ENCODE measurements at regions not wholly inside any gene's neighbourhood (a gene's known extent, or its start where the extent isn't known, plus 50 kb on each side); places are given as distances from the start of the nearest gene placed in this dataset.
"Not testable (repeated sequence)": the region's sequence is repeated elsewhere in the genome, so short reads cannot be mapped to it uniquely, and the experiment has no call there.

DNA sequence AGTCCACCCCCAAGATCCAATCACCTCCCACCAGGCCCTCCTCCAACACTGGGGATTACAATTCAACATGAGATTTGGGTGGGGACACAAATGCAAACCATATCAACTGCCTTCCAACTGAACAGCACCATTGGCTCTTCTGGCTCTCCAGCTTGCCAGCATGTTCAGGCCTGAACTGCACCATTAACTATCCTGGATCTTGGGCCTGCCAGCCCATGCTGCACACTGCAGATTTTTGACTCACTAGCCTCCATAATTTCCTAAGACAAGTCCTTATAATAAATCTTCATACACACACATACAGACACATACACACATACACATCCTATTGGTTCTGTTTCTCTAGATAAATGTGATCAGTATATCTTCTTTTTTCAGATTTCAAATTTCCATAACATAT, 737.1 kb upstream of the SPRY2 start:
- H3K27ac Mint-ChIP-seq: no peak overlapping the region
- no peak for ATAC-seq (ENCODE audit: low read depth)
- H4K20me1 ChIP-seq (ENCODE audit: control insufficient read depth, insufficient read depth, low read length, poor library complexity, severe bottlenecking): no peaks in the 10 kb centered on the region
- H3K36me3 ChIP-seq (replicated peaks in 1 of 2; ENCODE audit: control extremely low read depth in 1 of 2, control insufficient read depth in 1 of 2, extremely low read depth in 1 of 2, insufficient read depth in 2 of 2, low read length in 1 of 2): no peaks in the 10 kb centered on the region
- no peak for TF ChIP-seq EZH2 (IDR thresholded peaks at IDR 0.05; ENCODE audit: borderline replicate concordance, insufficient read depth, low read depth, low read length, poor library complexity, severe bottlenecking)
- H3K4me3 ChIP-seq (ENCODE audit: control extremely low read depth in 1 of 5, extremely low read depth in 1 of 5, insufficient read depth in 1 of 5, low read depth in 2 of 5, low read length in 4 of 5): no peak overlapping the region
- no peaks in the 10 kb centered on the region for H3K4me1 ChIP-seq (ENCODE audit: control insufficient read depth in 2 of 2, insufficient read depth in 2 of 2, low read length in 2 of 2)
- no peaks in the 10 kb centered on the region for H3K27me3 Mint-ChIP-seq
- H3K9me3 Mint-ChIP-seq (ENCODE audit: insufficient read depth): peaks cover 2% of the 10 kb centered on the region
- no peak overlapping the region for H3K27ac ChIP-seq (ENCODE audit: low read length in 2 of 2)
- DNase-seq: no peak
- H3K9ac ChIP-seq (ENCODE audit: low read length): no peak overlapping the region
- CTCF ChIA-PET: no interaction called here
- no peaks in the 10 kb centered on the region for H3K27me3 ChIP-seq (replicated peaks in 1 of 4; ENCODE audit: control extremely low read depth in 1 of 4, control insufficient read depth in 3 of 4, insufficient read depth in 4 of 4, low read length in 3 of 4)
- no peak overlapping the region for H3K4me2 ChIP-seq (replicated peaks; ENCODE audit: low read depth, low read length, poor library complexity, severe bottlenecking)
- no peaks in the 10 kb centered on the region for H3K9me3 ChIP-seq (ENCODE audit: control extremely low read depth in 1 of 3, control insufficient read depth in 2 of 3, insufficient read depth in 1 of 3, low read length in 2 of 3)
- POLR2A ChIA-PET: no interaction called here
- H3K4me3 Mint-ChIP-seq: no peak overlapping the region
- no peak overlapping the region for H2AFZ ChIP-seq (ENCODE audit: insufficient read depth, low read depth, low read length, poor library complexity, severe bottlenecking)
- H3K79me2 ChIP-seq (ENCODE audit: control insufficient read depth, insufficient read depth, low read length): no peaks in the 10 kb centered on the region
- intact Hi-C loops (cut with micrococcal nuclease): no loop called here
- H3K4me1 Mint-ChIP-seq: no peaks in the 10 kb centered on the region

DNA sequence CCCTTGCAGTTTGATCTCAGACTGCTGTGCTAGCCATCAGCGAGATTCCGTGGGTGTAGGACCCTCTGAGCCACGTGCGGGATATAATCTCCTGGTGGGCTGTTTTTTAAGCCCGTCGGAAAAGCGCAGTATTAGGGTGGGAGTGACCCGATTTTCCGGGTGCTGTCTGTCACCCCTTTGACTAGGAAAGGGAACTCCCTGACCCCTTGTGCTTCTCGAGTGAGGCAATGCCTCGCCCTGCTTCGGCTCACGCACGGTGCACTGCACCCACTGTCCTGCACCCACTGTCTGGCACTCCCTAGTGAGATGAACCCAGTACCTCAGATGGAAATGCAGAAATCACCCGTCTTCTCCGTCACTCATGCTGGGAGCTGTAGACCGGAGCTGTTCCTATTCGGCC, 728.9 kb upstream of the SPRY2 start:
- H2AFZ ChIP-seq (ENCODE audit: insufficient read depth, low read depth, low read length, poor library complexity, severe bottlenecking); intact Hi-C loops (cut with micrococcal nuclease); ATAC-seq (ENCODE audit: low read depth); H3K27ac ChIP-seq (ENCODE audit: low read length in 2 of 2); H3K9me3 ChIP-seq (ENCODE audit: control extremely low read depth in 1 of 3, control insufficient read depth in 2 of 3, insufficient read depth in 1 of 3, low read length in 2 of 3); H3K27ac Mint-ChIP-seq; H4K20me1 ChIP-seq (ENCODE audit: control insufficient read depth, insufficient read depth, low read length, poor library complexity, severe bottlenecking); H3K36me3 ChIP-seq (replicated peaks in 1 of 2; ENCODE audit: control extremely low read depth in 1 of 2, control insufficient read depth in 1 of 2, extremely low read depth in 1 of 2, insufficient read depth in 2 of 2, low read length in 1 of 2); CTCF ChIA-PET; H3K4me1 ChIP-seq (ENCODE audit: control insufficient read depth in 2 of 2, insufficient read depth in 2 of 2, low read length in 2 of 2); H3K4me2 ChIP-seq (replicated peaks; ENCODE audit: low read depth, low read length, poor library complexity, severe bottlenecking); H3K9me3 Mint-ChIP-seq (ENCODE audit: insufficient read depth); H3K4me1 Mint-ChIP-seq; DNase-seq; H3K9ac ChIP-seq (ENCODE audit: low read length); H3K4me3 ChIP-seq (ENCODE audit: control extremely low read depth in 1 of 5, extremely low read depth in 1 of 5, insufficient read depth in 1 of 5, low read depth in 2 of 5, low read length in 4 of 5); H3K4me3 Mint-ChIP-seq; H3K79me2 ChIP-seq (ENCODE audit: control insufficient read depth, insufficient read depth, low read length); H3K27me3 ChIP-seq (replicated peaks in 1 of 4; ENCODE audit: control extremely low read depth in 1 of 4, control insufficient read depth in 3 of 4, insufficient read depth in 4 of 4, low read length in 3 of 4); H3K27me3 Mint-ChIP-seq; POLR2A ChIA-PET: not testable (repeated sequence)
- WGBS (ENCODE audit: insufficient coverage): 98% methylated on average over 8 of the region's 18 CpGs
